ENCODE measurements at regions not wholly inside any gene's neighbourhood (a gene's known extent, or its start where the extent isn't known, plus 50 kb on each side); places are given as distances from the start of the nearest gene placed in this dataset.

GRCh38 chr11:97432926-97433325, 1043.1 kb downstream of the JRKL start:
- TF ChIP-seq POLR2A (IDR thresholded peaks at IDR 0.05): no peak
- TF ChIP-seq CTCF (IDR thresholded peaks at IDR 0.05): no peak
- TF ChIP-seq POLR2AphosphoS5 (IDR thresholded peaks at IDR 0.05): no peak

Data from breast epithelium (tissue), 3 donors.